Bronchial epithelial cell (primary cell): ENCODE measurements at regions not wholly inside any gene's neighbourhood (a gene's known extent, or its start where the extent isn't known, plus 50 kb on each side); places are given as distances from the start of the nearest gene placed in this dataset.

Experiments used
- DNase-seq: peaks from one replicate; pipeline ENCODE4 v3.0.0-alpha.2; 2010; ENCODE audit warnings: low read depth
- FAIRE-seq: peaks from 2 replicates; lab custom pipeline; 2011; peaks lifted over from hg19 to GRCh38; lab: Jason Lieb, UNC
- H3K27me3 ChIP-seq: 2 replicates; pipeline ENCODE4 v1.5.1; 2011; ENCODE audit warnings: low read length; ENCODE audit not compliant: control insufficient read depth, insufficient read depth
- H3K36me3 ChIP-seq: 2 replicates; pipeline ENCODE4 v1.5.1; 2011; ENCODE audit warnings: low read length; ENCODE audit not compliant: control insufficient read depth, insufficient read depth
- H3K4me3 ChIP-seq: 2 replicates; pipeline ENCODE4 v1.5.1; 2011; ENCODE audit warnings: mild to moderate bottlenecking, low read depth, low read length, control low read depth
- CTCF ChIP-seq: IDR thresholded peaks from 2 replicates; pipeline ENCODE4 v1.5.1; 2011; ENCODE audit warnings: mild to moderate bottlenecking, moderate library complexity, low read length, control low read depth, inconsistent platforms; ENCODE audit not compliant: insufficient read depth, severe bottlenecking

DNA sequence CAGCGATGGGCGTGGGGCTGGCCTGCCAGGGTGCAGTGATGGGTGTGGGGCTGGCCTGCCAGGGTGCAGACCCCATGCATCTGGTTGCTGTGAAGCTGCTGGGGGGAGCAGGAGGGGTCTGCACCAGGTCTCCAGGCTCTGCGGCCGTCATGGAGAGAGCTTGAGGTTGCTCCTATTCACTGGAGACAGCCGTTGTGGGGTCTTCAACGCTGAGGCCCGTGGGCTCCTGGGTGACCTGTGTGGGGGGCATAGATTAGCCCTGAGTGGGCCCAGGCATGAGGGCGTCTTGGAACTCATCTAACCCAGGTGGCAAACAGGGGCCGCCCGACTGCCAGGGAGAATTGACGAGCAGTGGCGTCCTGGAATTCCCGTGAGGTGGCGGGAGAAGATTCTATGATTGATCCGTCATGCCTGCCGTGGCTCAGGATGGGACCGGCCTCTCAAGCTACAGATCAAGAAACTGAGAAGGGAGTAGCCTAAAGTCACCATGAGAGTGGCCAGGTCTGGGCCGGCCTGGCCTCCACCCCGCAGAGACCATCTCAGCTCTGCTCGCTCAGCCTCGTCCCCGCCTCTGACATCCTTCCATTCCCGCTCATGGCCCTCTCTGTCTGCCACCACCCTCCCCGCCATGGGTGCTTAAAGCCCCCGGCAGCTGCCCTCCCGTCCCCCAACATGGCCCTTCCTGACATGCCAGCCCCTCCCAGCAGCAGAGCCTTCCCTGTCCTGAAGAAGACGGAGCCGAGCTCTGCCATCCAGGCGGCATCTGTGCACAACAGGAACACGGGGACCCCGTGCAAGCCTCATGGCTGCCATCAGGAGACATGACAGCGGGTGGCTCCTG is 50.7 kb upstream of the ACSF3 start:
- TF ChIP-seq CTCF, result no peak
- no peak overlapping the region for H3K4me3 ChIP-seq
- H3K36me3 ChIP-seq, result no peaks in the 10 kb centered on the region
- no peak for DNase-seq
- no peaks in the 10 kb centered on the region for H3K27me3 ChIP-seq
- FAIRE-seq, result no peak

DNA sequence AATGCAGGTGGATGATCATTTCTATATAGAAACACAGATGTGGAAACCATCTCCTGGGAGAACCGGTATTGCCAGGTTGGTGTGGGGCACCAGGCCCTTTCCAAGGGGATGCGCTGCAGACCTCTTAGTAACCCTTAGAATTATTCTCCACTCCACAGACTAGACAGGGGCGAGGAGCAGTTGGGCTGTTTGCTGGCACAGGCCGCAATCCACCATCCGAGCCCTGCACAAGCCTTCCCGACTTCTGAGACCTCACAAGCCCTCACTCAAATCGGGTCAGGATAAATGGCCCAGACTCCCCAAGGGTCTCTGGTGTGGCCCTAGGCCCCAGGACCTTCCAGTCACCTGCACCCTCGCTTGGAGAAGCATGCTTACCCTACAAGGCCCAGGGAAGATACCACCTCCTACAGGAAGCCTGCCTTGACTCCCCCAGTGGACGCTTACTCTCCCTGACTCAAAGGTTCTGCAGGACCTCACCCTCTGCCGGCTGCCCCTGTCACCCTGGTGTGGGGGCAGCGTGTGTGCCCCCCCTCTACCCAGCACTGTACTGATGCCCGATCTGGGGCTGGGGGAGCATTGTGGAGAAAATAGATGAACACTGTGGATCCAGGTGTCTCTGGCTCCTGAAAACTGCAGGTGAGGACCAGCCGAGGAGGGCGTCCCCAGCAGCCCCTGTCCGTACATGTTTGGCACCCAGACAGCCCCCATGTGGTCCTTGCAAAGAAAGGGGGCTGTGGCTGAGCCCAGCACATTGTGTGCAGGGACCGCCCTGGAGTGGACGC is 49.8 kb upstream of the ACSF3 start:
- H3K4me3 ChIP-seq, result no peak overlapping the region
- H3K27me3 ChIP-seq, result no peaks in the 10 kb centered on the region
- DNase-seq (no peak), FAIRE-seq (no peak)
- no peak for TF ChIP-seq CTCF
- H3K36me3 ChIP-seq, result no peaks in the 10 kb centered on the region
